GM12872 (cell line): ENCODE measurements at regions not wholly inside any gene's neighbourhood (a gene's known extent, or its start where the extent isn't known, plus 50 kb on each side); places are given as distances from the start of the nearest gene placed in this dataset.

Experiments
- TF ChIP-seq, protein P1 (sequence below): IDR thresholded peaks from 3 replicates; pipeline ENCODE4 v1.5.1; 2011; ENCODE audit warnings: low read depth, mild to moderate bottlenecking, low read length, moderate library complexity; ENCODE audit not compliant: insufficient read depth

- TF ChIP-seq, protein P1, sequence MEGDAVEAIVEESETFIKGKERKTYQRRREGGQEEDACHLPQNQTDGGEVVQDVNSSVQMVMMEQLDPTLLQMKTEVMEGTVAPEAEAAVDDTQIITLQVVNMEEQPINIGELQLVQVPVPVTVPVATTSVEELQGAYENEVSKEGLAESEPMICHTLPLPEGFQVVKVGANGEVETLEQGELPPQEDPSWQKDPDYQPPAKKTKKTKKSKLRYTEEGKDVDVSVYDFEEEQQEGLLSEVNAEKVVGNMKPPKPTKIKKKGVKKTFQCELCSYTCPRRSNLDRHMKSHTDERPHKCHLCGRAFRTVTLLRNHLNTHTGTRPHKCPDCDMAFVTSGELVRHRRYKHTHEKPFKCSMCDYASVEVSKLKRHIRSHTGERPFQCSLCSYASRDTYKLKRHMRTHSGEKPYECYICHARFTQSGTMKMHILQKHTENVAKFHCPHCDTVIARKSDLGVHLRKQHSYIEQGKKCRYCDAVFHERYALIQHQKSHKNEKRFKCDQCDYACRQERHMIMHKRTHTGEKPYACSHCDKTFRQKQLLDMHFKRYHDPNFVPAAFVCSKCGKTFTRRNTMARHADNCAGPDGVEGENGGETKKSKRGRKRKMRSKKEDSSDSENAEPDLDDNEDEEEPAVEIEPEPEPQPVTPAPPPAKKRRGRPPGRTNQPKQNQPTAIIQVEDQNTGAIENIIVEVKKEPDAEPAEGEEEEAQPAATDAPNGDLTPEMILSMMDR: no peak
Observed at GRCh38 chr4:189660722-189661360, 279.8 kb upstream of the FRG1 start.

DNA sequence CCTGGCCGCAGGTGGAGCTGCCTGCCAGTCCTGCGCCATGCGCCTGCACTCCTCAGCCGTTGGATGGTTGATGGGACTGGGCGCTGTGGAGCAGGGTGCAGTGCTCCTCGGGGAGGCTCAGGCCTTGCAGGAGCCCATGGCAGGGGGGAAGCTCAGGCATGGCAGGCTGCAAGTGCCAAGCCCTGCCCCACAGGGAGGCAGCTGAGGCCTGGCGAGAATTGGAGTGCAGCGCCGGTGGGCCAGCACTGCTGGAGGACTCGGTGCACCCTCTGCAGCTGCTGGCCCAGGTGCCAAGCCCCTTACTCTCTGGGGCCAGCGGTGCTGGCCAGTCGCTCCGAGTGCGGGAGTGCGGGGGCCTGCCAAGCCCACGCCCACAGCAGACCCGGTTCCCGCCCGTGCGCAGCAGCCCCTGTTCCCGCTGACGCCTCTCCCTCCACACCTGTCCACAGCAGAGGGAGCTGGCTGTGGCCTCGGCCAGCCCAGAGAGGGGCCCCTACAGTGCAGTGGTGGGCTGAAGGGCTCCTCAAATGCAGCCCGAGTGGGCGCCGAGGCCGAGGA lies 275.9 kb upstream of the FRG1 start:
- TF ChIP-seq, protein P1: no peak

- TF ChIP-seq, protein P1: no peak
Observed at GRCh38 chr4:189740873-189741272, 199.8 kb upstream of the FRG1 start.

DNA sequence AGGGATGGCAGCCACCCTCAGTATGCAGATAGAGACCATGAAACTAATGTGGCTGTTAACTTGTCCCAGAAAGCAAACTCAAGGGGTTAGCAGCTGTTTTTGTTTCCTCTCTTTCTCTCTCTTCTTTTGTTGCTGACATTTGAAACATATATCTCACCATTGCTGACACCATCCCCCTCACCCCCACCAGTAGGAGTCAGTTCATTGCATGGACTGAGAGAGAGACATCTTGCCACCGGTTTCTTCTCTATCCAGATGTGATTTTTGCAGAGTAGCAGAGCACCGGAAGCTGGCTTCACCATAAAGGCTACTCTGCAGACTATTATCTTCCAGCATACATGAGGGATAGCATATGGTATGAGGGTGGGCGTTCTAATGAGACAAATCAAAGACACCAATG lies 177.1 kb upstream of the FRG1 start:
- TF ChIP-seq, protein P1: no peak

DNA sequence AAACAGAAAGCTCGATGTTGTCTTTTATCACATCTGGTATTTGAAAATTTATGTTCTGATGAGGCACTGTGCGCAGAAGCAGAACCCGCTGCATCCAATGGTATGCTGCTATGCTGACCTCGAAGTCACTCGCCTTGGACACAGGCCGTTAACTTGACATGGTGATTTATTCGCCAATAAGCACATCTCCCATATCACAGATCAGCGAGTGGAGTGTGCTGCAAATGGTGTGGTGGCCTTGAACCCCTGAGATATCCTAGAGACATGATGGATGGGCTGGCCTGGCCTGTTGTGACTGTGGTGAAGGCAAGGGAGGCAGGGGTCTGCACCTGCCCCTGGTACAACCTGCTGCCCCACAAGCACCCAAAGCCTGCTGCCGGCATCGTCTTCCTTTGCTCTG lies 175.4 kb upstream of the FRG1 start:
- TF ChIP-seq, protein P1: no peak

DNA sequence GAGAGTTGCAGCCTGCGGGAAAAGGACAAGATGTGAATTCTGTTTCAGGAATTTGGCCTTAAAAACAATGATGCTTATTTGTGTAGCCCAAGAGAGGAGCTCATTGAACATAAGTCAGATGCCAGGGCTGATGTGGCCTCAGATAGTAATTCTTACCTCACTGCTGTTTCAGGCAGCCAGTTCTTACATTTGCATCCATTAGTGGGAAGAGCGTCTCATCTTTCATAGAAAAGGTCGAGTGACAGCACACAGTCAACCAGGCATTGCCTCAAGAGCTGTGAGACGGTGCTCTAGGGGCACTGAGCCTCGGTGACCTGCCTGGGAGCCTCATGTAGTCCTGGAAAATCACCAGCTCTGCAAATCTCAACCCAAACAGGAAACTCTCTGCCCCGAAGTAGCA lies 174.9 kb upstream of the FRG1 start:
- TF ChIP-seq, protein P1: no peak

DNA sequence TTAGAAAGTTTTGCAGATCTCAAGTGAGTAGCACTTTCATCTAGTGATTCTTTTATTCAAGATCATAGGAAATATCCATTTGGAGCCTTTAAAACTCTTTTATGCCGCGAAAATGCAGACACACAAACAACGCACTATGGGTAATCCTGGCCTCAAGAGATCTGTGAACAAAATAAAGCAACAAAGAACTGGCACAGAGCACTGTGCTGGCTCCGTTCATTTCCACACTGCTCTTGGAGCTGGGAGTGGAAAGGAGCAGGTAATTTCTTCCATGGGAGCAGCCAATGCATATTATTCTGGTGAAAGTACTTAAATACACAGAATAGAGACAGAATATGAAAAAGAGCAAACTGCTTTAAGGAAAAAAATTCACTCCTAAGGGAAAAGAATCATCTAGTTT lies 172.7 kb upstream of the FRG1 start:
- TF ChIP-seq, protein P1: no peak
